ENCODE measurements at regions not wholly inside any gene's neighbourhood (a gene's known extent, or its start where the extent isn't known, plus 50 kb on each side); places are given as distances from the start of the nearest gene placed in this dataset.
"Not testable (repeated sequence)": the region's sequence is repeated elsewhere in the genome, so short reads cannot be mapped to it uniquely, and the experiment has no call there.

DNA sequence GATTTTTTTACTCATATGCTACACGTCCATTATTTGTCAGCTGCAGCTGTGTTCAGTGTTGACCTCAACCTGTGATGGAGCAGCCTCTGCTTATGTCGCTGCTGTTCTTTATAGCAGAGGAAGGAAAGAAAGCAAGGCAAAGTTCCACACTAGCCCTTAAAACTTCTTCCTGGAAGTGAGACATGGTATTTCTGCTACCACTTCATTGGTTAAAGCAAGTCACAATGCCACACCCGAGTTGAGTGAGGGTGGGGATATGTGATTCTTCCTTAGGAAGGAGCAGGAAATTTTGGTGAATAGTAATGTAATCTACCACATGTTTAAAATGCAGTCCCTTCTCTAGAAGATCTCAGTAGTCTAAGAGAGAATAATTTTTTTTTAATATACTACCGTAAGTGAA, 224.8 kb upstream of the DMRT1 start:
- DNase-seq (ENCODE audit: low read depth, low spot score), result no peak
- Histone ChIP-seq H3K36me3 (ENCODE audit: insufficient read depth, insufficient read length, low read length) (no peaks in the 10 kb centered on the region), H3K27me3 (ENCODE audit: insufficient read depth, insufficient read length) (no peaks in the 10 kb centered on the region), H3K4me1 (ENCODE audit: insufficient read depth, insufficient read length) (no peaks in the 10 kb centered on the region), H3K4me3 (ENCODE audit: insufficient read length, low read depth) (no peak overlapping the region), H3K9me3 (ENCODE audit: insufficient read depth, low read length) (no peaks in the 10 kb centered on the region), H3K9ac (ENCODE audit: insufficient read length, low read depth) (no peak overlapping the region)
- no peak for TF ChIP-seq ZNF274 (IDR thresholded peaks at IDR 0.05; ENCODE audit: low read depth, low read length)
- no peak for TF ChIP-seq YY1 (IDR thresholded peaks at IDR 0.05; ENCODE audit: insufficient read depth, insufficient read length)
- TF ChIP-seq SUZ12 (IDR thresholded peaks at IDR 0.05; ENCODE audit: extremely low read depth, insufficient read depth, insufficient read length), result no peak

DNA sequence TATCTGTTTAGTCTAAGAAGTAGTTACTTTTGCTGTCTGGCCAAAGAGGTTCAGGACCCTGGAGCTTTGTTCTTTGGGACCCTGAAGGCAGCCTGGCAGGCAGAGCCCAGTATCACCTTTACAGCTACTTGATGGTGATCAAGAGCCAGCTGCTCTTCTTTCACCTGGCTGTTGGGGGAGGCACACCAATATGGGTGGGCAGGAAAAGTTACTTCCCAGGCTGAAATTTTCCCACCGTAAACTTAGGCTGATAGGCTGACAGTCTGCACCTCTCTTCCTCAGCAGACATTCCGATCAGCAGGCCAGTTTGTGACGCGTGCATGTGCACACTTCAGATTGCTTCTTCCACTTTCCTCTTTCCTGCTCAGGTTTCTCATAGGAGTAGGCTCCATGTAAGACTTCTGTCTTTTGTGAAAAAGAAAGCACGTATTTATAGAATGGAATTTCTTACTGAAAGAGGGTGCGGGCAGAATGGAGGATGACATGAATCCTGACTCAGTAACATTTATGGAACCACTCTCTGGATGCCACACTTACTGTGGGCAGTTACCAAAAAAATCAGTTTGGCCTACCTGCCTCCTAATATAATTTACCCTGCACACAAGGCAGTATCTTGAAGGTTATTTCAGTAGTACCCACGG, 223.9 kb upstream of the DMRT1 start:
- Histone ChIP-seq H3K27me3 (ENCODE audit: insufficient read depth, insufficient read length) (no peaks in the 10 kb centered on the region), H3K4me3 (ENCODE audit: insufficient read length, low read depth) (no peak overlapping the region), H3K4me1 (ENCODE audit: insufficient read depth, insufficient read length) (no peaks in the 10 kb centered on the region), H3K36me3 (ENCODE audit: insufficient read depth, insufficient read length, low read length) (no peaks in the 10 kb centered on the region), H3K9me3 (ENCODE audit: insufficient read depth, low read length) (no peaks in the 10 kb centered on the region), H3K9ac (ENCODE audit: insufficient read length, low read depth) (no peak overlapping the region)
- TF ChIP-seq YY1 (IDR thresholded peaks at IDR 0.05; ENCODE audit: insufficient read depth, insufficient read length), result no peak
- TF ChIP-seq SUZ12 (IDR thresholded peaks at IDR 0.05; ENCODE audit: extremely low read depth, insufficient read depth, insufficient read length), result no peak
- no peak for TF ChIP-seq ZNF274 (IDR thresholded peaks at IDR 0.05; ENCODE audit: low read depth, low read length)
- no peak for DNase-seq (ENCODE audit: low read depth, low spot score)

DNA sequence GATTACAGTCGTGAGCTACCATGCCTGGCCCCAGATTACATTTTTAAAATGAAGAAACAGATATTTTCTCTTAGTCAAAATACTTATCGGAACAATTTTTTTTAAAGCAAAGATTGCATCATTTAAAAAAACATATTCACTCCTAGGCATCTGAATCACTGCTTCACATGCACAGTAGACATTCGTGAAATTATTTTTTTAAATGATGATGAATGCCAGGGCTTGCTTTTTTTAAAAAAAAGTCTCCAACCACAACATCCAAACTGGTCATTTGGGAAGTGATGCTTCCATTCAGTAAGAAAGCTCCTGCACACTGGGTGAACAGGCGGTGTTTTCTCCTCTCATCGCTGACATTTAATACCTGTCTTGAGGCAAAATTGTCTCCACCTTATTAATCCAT, 223.0 kb upstream of the DMRT1 start:
- no peak for DNase-seq (ENCODE audit: low read depth, low spot score)
- Histone ChIP-seq H3K4me3 (ENCODE audit: insufficient read length, low read depth) (no peak overlapping the region), H3K4me1 (ENCODE audit: insufficient read depth, insufficient read length) (no peaks in the 10 kb centered on the region), H3K9me3 (ENCODE audit: insufficient read depth, low read length) (no peaks in the 10 kb centered on the region), H3K36me3 (ENCODE audit: insufficient read depth, insufficient read length, low read length) (no peaks in the 10 kb centered on the region), H3K27me3 (ENCODE audit: insufficient read depth, insufficient read length) (no peaks in the 10 kb centered on the region), H3K9ac (ENCODE audit: insufficient read length, low read depth) (no peak overlapping the region)
- TF ChIP-seq YY1 (IDR thresholded peaks at IDR 0.05; ENCODE audit: insufficient read depth, insufficient read length) (no peak), ZNF274 (IDR thresholded peaks at IDR 0.05; ENCODE audit: low read depth, low read length) (no peak), SUZ12 (IDR thresholded peaks at IDR 0.05; ENCODE audit: extremely low read depth, insufficient read depth, insufficient read length) (no peak)

DNA sequence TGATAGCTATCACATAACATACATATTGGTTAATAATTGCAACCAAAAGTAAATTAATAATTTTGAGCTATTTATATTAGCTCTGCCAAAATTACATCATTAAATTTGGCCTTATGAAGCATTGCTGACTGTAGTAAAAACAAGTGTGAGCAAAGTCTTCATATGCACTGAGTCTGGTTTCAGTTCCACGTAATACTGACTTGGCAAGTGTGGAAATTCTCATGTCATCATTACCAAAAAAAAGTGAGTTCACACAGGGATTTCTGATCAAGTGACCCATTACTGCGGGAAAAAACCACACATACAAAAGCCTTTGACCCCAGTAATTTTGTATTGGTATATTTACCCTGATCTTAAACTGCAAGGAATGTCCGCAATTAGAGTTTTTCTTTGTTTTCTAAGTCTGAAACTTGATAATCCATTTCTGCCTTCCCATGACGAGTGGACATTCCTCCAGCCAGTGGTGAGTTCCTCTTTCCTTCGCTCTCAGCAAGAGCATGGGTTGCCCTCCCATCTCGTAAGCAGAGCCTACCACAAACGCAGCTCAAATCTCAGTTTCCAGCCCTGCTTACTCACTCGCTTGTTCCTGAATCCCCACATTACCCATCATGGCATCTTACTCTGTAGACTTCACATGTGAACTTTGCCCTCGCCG, 220.2 kb upstream of the DMRT1 start:
- Histone ChIP-seq H3K4me3 (ENCODE audit: insufficient read length, low read depth) (no peak overlapping the region), H3K9ac (ENCODE audit: insufficient read length, low read depth) (no peak overlapping the region), H3K9me3 (ENCODE audit: insufficient read depth, low read length) (no peaks in the 10 kb centered on the region), H3K4me1 (ENCODE audit: insufficient read depth, insufficient read length) (no peaks in the 10 kb centered on the region), H3K27me3 (ENCODE audit: insufficient read depth, insufficient read length) (no peaks in the 10 kb centered on the region), H3K36me3 (ENCODE audit: insufficient read depth, insufficient read length, low read length) (no peaks in the 10 kb centered on the region)
- no peak for TF ChIP-seq YY1 (IDR thresholded peaks at IDR 0.05; ENCODE audit: insufficient read depth, insufficient read length)
- no peak for TF ChIP-seq SUZ12 (IDR thresholded peaks at IDR 0.05; ENCODE audit: extremely low read depth, insufficient read depth, insufficient read length)
- TF ChIP-seq ZNF274 (IDR thresholded peaks at IDR 0.05; ENCODE audit: low read depth, low read length), result no peak
- no peak for DNase-seq (ENCODE audit: low read depth, low spot score)

DNA sequence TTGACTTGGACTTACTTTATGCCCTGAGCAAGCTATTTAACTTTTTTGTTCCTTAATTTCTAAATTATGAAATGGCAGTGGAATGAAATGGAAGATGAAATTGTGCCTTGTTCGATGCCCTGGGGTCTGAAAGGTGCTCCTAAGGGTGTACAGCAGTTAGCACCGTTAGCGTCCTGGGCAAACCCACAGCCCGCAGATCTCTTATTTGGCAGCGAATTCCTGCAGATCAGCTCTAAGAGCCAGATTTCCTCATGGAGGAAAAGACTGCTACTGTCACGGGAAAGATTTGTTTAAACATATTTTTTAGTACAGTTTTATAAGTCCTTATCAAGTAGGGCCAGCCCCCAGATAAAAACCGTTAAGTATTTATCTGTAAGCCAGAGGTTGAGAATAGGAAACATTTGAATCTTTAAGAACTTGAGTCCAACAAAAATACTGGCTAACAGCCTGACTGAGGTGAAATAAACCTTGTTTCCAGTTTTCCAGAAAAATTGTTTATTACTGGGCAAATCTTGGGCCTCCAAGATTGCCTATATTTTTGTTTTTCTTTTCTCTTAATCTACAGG, 216.5 kb upstream of the DMRT1 start:
- Histone ChIP-seq H3K36me3 (ENCODE audit: insufficient read depth, insufficient read length, low read length) (no peaks in the 10 kb centered on the region), H3K27me3 (ENCODE audit: insufficient read depth, insufficient read length) (no peaks in the 10 kb centered on the region), H3K4me1 (ENCODE audit: insufficient read depth, insufficient read length) (no peaks in the 10 kb centered on the region), H3K9me3 (ENCODE audit: insufficient read depth, low read length) (no peaks in the 10 kb centered on the region), H3K9ac (ENCODE audit: insufficient read length, low read depth) (no peak overlapping the region), H3K4me3 (ENCODE audit: insufficient read length, low read depth) (no peak overlapping the region)
- TF ChIP-seq YY1 (IDR thresholded peaks at IDR 0.05; ENCODE audit: insufficient read depth, insufficient read length) (no peak), ZNF274 (IDR thresholded peaks at IDR 0.05; ENCODE audit: low read depth, low read length) (no peak), SUZ12 (IDR thresholded peaks at IDR 0.05; ENCODE audit: extremely low read depth, insufficient read depth, insufficient read length) (no peak)
- DNase-seq (ENCODE audit: low read depth, low spot score), result no peak

DNA sequence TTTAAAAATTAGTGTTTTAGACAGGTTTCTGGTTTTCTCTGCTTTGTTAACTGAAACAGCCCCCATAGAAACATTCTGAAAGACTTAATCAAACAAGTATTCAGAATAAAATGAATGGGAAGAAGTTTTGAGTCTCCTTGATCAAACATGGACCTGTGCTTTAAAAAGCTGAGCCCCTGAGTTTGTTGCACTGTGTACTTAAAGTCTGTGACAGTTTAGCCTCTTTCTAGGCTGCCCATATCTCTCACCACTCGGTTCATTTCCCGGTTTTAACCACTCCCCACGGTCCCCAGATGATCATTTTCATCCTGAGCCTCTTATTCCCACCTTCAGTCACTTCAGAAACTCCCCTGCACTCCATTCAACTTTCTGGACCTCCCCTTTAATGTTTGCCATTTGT, 215.9 kb upstream of the DMRT1 start:
- Histone ChIP-seq H3K36me3 (ENCODE audit: insufficient read depth, insufficient read length, low read length) (no peaks in the 10 kb centered on the region), H3K27me3 (ENCODE audit: insufficient read depth, insufficient read length) (no peaks in the 10 kb centered on the region), H3K9me3 (ENCODE audit: insufficient read depth, low read length) (no peaks in the 10 kb centered on the region), H3K4me3 (ENCODE audit: insufficient read length, low read depth) (no peak overlapping the region), H3K4me1 (ENCODE audit: insufficient read depth, insufficient read length) (no peaks in the 10 kb centered on the region), H3K9ac (ENCODE audit: insufficient read length, low read depth) (no peak overlapping the region)
- no peak for TF ChIP-seq SUZ12 (IDR thresholded peaks at IDR 0.05; ENCODE audit: extremely low read depth, insufficient read depth, insufficient read length)
- no peak for TF ChIP-seq ZNF274 (IDR thresholded peaks at IDR 0.05; ENCODE audit: low read depth, low read length)
- no peak for TF ChIP-seq YY1 (IDR thresholded peaks at IDR 0.05; ENCODE audit: insufficient read depth, insufficient read length)
- no peak for DNase-seq (ENCODE audit: low read depth, low spot score)

DNA sequence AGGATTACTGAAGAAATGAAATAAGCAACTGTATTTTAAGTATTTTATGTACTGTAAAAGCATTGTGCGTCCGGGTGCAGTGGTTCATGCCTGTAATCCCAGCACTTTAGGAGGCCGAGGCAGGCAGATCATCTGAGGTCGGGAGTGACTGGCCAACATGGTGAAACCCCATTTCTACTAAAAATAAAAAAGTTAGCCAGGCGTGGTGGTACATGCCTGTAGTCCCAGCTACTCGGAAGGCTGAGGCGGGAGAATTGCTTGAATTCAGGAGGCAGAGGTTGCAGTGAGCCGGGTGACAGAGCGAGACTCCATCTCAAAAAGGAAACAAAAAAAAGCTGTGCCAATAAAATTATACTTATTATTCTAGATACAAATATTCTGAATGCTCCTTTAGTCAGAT, 215.4 kb upstream of the DMRT1 start:
- not testable (repeated sequence) for H3K4me1 ChIP-seq (ENCODE audit: insufficient read depth, insufficient read length); H3K9me3 ChIP-seq (ENCODE audit: insufficient read depth, low read length); H3K9ac ChIP-seq (ENCODE audit: insufficient read length, low read depth); H3K4me3 ChIP-seq (ENCODE audit: insufficient read length, low read depth); H3K27me3 ChIP-seq (ENCODE audit: insufficient read depth, insufficient read length); DNase-seq (ENCODE audit: low read depth, low spot score); H3K36me3 ChIP-seq (ENCODE audit: insufficient read depth, insufficient read length, low read length)

Data from NT2/D1 (cell line).